Kidney tubule cell (primary cell): ENCODE measurements at regions not wholly inside any gene's neighbourhood (a gene's known extent, or its start where the extent isn't known, plus 50 kb on each side); places are given as distances from the start of the nearest gene placed in this dataset.

Experiments
- DNase-seq: peaks from one replicate; pipeline ENCODE4 v3.0.0-alpha.2; 2018; ENCODE audit warnings: low spot score

DNA sequence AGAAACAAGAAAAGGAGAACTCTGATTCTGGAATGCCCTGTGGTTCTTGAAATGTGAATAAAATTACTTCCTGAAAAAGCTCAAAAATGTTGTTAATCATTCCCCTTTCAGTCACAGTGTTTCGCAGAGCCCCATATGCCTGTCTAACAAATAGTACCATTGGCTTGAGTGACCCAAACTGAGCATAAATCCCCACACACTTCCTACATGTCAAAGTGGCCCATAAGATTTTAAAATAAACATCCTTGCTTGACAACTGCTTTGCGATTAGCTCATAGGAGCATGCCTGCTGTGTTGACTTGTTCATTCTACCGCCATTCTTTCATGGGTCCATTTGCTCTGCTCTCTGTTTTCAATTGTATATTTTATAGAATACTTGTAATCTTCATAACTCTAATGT, 377.8 kb upstream of the SMIM21 start:
- DNase-seq = no peak

DNA sequence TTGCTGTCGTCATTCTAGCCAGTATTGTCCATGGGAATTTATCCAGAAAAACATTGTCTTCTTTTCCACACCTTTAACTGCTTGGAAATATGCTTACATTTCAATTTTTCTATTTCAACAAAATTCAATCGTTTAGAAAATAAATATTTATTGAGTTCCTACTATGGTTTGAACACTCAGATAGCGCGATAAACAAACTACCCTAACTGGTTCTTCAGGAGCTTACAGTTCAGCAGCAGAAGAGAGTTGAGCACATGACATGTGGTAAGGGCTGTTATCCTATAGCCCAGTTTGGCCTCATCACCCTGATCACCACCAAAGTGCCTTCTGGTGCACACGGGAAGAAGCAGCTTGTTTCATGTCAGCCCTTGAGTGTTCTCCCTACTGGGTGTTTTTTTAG, 375.2 kb upstream of the SMIM21 start:
- no peak for DNase-seq

GRCh38 chr18:75801178-75801577, 373.7 kb upstream of the SMIM21 start:
- no peak for DNase-seq

GRCh38 chr18:75800331-75800648, 372.8 kb upstream of the SMIM21 start:
- no peak for DNase-seq

- DNase-seq = no peak
These were observed 372.2 kb upstream of the SMIM21 start for GRCh38 chr18:75799449-75800330.

DNA sequence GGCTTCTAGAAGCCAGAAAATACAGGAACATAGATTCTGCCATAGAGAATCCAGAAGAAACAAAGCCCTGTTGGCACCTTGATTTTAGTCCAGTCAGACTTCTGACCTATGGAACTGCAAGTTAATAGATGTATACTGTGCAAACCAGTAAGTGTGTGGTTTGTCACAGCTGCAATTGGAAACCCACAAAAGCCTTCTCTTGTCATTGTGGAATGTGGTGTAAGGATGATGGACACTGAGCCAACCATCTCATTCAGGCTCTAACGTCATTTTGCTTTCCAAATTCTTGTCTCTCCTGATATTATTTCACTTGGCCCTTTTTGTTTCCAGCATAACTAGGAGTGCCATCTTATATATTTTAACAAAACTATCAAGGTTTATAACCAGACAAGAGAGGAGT, 369.5 kb upstream of the SMIM21 start:
- no peak for DNase-seq

GRCh38 chr18:75790796-75791195, 363.3 kb upstream of the SMIM21 start:
- no peak for DNase-seq

- DNase-seq = no peak
These were observed 362.6 kb upstream of the SMIM21 start for GRCh38 chr18:75790111-75790510.

GRCh38 chr18:75785834-75786233, 358.3 kb upstream of the SMIM21 start:
- DNase-seq = no peak

GRCh38 chr18:75785206-75785605, 357.7 kb upstream of the SMIM21 start:
- no peak for DNase-seq

GRCh38 chr18:75784390-75784789, 356.9 kb upstream of the SMIM21 start:
- no peak for DNase-seq

- DNase-seq = no peak
These were observed 356.2 kb upstream of the SMIM21 start for GRCh38 chr18:75783566-75784281.

- no peak for DNase-seq
These were observed 355.3 kb upstream of the SMIM21 start for GRCh38 chr18:75782826-75783225.

DNA sequence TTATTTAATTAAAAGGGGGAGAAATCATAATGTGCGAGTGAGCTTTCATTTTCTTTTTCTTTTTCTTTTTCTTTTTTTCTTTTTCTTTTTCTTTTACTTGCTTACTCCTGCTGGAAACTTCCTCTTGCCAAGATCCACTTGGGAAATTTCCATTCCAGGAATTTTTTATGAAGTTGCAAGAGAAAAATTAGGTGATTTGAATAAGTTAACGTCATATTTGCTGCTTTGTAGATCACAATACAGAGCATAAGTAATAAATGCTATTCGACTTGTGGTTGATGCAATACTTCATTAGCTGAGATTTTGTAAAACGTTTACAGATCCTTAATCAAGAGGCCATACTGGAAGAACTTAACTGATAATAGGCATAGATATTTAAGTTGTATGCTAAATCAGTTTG, 354.7 kb upstream of the SMIM21 start:
- no peak for DNase-seq

DNA sequence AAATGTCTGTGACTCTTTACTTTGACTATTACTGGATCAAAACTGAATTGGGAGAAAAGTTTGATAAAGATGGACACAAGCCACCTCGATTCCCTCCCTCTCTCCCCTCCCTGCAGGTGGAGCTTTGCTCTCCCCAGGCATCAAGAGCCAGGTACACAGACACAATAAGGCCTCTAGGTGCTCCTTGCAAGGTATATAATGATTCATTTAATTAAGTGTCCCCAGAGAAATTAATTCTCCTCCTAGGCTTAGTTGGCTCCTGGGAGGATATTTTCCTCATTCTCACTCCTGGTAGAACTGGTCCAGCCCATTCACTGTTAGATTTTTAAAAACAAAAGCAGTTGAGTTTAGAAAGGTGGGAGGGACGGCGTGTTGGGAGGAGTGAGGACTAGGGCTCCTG, 352.4 kb upstream of the SMIM21 start:
- no peak for DNase-seq

DNA sequence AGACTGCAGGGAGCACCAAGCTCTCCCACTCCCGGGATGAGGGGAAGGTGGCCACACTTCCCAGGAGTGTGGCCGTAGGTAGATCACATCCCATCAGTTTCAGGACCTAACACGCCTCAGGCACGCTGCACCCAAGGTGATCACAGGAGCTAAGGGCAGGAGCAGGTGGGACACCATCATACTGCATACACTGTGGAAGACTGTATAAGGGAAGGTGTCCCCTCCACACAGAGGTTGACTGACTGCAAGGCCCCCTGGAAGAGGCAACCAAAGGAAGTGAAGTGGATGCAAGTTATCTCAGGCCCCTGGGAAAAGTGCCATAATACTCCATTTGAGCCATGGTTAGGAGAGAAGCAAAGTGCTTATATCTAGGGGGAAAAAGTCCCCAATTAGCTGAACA, 351.9 kb upstream of the SMIM21 start:
- DNase-seq = no peak

GRCh38 chr18:75777630-75778029, 350.1 kb upstream of the SMIM21 start:
- no peak for DNase-seq

DNA sequence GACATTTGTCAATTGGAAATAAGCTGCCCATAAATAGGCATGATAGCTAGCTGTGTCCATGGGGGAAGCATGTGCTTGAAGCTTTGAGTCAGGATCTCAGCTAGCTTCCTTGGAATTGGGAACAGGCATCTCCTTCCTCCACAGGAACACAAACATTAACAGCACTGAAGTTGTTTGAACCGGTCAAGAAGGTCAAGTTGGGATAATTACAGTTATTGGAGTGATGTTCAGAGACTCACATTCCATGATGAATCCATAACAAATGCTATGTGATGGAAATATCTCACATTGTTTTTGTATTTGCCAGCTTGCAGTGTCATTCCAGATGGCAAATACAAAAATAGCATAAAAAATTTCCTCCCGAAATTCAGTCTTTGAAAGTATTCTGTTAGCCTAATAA, 347.6 kb upstream of the SMIM21 start:
- no peak for DNase-seq

DNA sequence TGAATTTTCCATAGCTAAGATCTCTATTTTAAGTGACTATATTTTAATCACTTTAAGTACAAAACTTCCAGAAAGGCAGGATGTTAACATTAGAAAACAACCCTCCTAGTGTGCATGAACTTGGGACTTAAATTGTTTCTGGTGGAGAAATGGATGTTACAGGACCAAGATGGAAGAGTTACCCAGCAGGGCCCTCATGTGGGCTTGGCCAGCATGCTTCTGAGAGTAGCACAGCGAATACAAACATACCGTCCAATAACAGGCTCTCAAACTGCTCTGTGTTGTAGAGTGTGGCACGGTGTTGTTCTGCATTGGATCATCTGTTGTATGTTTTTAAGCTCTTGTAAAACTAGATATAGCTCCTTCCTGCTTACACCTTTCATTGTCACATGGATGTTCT, 346.1 kb upstream of the SMIM21 start:
- no peak for DNase-seq

DNA sequence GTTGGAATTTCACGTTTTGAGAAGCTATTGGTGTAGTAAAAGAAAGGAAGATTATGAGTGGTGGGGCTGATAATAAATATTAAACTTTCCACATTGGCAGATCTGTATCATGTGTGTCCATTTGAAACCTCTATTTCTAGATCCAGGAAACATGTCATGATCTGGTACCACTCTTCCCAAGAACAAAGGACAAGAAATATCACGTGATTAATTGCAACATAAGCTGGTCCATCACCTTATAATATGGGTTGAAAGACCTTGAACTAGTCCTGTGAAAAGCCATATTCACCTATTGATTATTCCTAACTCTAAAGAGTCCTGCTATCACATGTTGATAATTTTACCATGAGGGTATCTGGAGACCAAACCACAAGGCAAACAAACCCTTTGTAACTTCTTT, 335.3 kb upstream of the SMIM21 start:
- DNase-seq = no peak

DNA sequence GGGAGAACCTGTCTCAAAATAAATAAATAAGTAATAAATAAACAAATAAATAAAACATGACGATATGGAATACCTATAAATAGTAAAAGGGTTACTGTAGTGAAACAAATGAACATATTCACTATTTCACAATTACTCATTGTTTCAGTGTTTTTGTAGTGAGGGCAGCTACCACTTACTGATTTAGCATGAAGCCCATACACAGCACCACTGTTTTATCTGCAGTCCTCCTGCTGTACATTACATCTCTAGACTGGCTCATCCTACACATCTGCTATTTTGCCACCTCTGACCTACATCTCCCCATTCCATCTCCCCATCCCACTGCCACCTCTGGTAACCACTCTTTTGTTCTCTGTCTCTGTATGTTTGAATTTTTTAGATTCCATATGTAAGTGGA, 332.7 kb upstream of the SMIM21 start:
- DNase-seq = no peak

- no peak for DNase-seq
These were observed 330.4 kb upstream of the SMIM21 start for GRCh38 chr18:75757951-75758350.

DNA sequence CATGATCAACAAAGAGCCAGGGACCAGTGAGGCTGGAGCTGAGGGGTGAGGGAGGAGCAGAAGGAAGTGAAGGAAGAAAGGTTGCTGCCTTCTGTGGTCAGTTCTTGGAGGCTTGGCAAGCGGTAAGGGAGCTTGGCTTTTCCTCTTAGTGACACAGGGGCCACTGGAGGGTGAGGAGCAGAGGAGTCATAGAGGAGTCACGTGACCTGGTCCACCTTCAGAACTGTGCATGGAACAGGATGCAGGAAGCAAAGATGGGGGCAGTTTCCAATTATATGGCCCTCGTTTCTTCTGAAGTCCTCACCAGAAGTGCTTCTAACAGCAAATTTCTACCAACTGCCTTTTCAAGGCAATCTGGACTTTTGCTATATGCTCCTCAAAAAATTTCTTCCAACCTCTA, 326.9 kb upstream of the SMIM21 start:
- no peak for DNase-seq

GRCh38 chr18:75753753-75754152, 326.2 kb upstream of the SMIM21 start:
- DNase-seq = no peak
